GM12864 (cell line): ENCODE measurements at regions not wholly inside any gene's neighbourhood (a gene's known extent, or its start where the extent isn't known, plus 50 kb on each side); places are given as distances from the start of the nearest gene placed in this dataset.

Source experiments
- DNase-seq: peaks from one replicate; pipeline ENCODE4 v3.0.0-alpha.2; 2011; ENCODE audit warnings: low read depth
- H3K4me3 ChIP-seq: 2 replicates; pipeline ENCODE4 v1.5.1; 2011; ENCODE audit warnings: mild to moderate bottlenecking, low read depth, low read length, control low read depth
- TF ChIP-seq, protein P1 (sequence below): IDR thresholded peaks from 2 replicates; pipeline ENCODE4 v1.5.1; 2011; ENCODE audit warnings: low read depth, mild to moderate bottlenecking, moderate library complexity, low read length, control low read depth, inconsistent platforms; ENCODE audit errors: missing control alignments

DNA sequence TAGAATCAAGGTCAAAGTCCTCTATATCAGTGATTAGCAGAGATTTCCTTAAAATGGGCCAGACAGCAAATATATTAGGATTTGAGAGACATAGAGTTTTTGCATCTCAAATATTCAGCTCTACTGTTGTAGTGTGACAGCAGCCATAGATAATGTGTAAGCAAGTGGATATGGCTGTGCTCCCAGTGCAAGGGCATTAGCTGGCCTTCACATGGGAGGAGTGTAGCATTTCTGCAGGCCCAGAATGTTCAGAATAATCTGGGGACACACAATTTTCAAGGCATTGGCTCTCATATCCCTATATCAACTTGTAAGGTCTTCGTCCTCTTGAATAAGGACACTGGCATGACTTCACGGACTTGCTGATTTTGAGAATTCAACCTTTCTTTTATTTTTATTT is 402.3 kb upstream of the ADAMTS5 start:
- no peak for DNase-seq
- no peak overlapping the region for H3K4me3 ChIP-seq
- TF ChIP-seq, protein P1, sequence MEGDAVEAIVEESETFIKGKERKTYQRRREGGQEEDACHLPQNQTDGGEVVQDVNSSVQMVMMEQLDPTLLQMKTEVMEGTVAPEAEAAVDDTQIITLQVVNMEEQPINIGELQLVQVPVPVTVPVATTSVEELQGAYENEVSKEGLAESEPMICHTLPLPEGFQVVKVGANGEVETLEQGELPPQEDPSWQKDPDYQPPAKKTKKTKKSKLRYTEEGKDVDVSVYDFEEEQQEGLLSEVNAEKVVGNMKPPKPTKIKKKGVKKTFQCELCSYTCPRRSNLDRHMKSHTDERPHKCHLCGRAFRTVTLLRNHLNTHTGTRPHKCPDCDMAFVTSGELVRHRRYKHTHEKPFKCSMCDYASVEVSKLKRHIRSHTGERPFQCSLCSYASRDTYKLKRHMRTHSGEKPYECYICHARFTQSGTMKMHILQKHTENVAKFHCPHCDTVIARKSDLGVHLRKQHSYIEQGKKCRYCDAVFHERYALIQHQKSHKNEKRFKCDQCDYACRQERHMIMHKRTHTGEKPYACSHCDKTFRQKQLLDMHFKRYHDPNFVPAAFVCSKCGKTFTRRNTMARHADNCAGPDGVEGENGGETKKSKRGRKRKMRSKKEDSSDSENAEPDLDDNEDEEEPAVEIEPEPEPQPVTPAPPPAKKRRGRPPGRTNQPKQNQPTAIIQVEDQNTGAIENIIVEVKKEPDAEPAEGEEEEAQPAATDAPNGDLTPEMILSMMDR = no peak

DNA sequence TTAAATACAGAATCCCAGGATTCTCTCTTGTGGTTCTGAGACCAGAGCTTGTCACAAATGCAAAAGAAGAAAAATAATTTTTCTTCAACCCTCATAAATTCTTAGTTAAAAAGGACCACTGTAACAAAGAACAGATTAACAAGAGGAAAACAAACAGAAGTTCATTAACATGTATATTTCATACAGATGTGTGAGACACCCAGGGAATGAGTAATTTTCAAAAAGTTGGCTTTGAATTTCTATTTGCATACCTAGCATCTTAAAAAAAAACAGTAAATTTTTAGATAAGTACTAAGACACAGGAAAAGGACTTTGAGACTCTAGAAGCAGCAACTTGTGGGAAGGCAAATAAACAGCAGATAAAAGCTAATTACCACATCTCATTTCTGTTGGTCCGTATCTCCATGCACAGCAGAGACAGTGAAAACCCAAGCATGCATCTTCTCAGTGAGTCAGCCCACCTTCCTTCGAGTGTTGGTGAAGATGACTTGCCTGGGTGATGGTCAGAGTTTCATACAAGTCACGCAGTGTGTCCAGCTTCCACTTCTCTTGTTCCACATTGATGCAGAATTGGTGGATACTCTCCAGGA is 399.9 kb upstream of the ADAMTS5 start:
- no peak for DNase-seq
- H3K4me3 ChIP-seq = no peak overlapping the region
- TF ChIP-seq, protein P1 = no peak

DNA sequence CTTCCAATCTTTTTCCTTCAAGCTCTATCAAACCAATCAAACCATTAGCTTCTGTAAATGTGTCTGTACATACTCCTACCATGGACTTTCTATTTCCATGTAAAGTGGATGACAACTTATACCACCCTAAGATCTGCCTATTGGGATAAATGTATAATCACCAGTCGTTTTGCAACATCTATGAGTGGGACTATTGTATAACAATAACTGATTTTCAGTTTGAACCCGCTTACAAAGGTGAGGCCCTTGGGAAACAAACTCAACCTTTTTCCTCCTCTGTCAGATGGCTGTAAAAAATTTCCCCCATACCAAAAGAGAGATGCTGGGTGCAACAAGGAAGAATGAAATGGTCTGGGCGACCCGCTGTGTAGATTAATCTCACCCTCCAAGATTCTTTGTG is 399.1 kb upstream of the ADAMTS5 start:
- TF ChIP-seq, protein P1 = no peak
- DNase-seq = no peak
- no peak overlapping the region for H3K4me3 ChIP-seq

DNA sequence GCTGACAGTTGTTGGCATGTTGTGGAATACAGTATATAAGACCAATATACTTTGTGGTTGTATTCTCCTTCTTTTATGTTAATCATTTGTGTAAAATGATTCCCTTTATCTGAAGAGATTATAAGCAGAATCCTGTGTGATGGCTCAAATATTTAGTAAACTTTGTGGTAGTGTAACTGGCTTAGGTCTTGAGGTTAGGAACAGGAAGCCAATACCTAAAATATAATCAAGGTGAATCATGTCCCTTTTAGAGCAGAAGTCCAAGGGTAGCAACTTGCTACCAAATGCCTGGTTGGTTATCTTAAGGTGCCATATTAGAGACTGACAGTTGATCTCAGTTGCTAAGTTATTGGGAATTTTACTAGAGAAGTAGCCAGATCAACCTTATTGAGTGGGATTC is 398.5 kb upstream of the ADAMTS5 start:
- TF ChIP-seq, protein P1 = no peak
- DNase-seq = no peak

DNA sequence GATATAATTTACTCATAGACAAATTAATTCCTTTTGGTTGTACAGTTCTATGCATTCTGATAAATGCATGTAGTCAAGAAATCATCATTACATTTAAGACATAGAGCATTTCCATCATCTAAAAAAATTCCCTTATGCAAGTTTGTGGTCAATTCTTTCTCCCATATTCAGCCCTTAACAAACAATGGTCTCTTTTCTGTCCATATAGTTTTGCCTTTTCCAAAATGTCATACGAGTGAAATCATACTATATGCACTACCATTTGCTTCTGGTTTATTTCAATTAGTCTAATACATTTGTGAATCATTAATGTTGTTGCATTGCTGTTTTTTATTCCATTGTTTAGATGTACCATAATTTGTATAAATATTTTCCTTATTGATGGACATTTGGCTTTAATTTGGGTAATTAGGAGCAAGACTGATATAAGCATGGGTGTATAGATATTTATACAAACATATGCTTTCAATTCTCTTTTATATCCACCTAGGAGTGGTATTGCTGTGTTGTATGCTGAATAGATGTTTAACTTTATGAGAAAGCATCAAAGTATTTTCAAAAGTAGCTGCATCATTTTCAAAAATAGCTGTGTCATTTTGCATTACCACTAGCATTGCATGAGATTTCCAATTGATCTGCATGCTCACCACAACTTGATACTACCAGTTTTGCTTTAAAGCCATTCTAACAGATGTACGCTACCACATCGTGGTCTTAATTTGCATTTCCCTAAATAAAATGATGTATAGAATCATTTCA is 397.0 kb upstream of the ADAMTS5 start:
- DNase-seq = no peak
- H3K4me3 ChIP-seq = no peak overlapping the region
- TF ChIP-seq, protein P1 = no peak

More for the DNA sequence above, 398.5 kb upstream of the ADAMTS5 start:
- H3K4me3 ChIP-seq = no peak overlapping the region

DNA sequence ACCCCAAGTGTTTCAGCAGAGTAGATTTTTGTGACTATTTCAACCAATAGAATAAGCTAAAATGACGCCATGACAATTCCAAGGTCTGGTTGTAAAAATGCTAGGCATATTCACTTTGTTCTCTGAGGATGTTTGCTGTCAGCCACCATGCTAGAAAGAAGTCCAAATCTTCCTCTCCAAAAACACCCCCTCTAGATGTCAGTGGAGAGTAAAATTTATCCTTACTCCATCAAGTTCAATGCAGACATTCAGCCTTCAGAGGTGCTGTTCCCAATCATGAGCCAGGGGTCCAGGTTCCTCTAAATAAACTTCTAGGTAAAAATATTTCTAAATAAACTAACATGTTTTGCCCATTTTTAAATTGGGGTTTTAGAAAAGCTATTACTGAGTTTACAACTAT is 395.4 kb upstream of the ADAMTS5 start:
- H3K4me3 ChIP-seq = no peak overlapping the region
- TF ChIP-seq, protein P1 = no peak
- DNase-seq = no peak

DNA sequence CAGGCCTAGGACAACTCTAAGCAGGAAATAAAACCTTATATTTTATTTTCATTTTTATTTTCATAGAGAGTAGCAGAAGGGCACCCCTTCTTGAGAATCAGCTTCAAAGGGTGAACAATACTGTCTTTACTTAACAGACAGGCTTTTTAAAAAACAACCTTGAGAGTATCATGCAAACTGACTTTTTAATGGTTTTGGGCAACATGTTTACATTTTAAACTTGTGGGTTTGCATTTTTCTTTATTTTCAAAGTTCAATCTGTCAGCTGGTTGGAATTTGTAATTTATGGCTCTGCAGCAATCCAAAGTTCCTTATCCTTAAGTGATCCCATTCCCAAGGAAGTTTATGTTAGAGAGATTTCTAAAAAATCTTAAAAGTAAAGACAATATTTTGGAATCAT is 392.3 kb upstream of the ADAMTS5 start:
- DNase-seq = no peak
- H3K4me3 ChIP-seq = no peak overlapping the region
- TF ChIP-seq, protein P1 = no peak
